ENCODE measurements at regions not wholly inside any gene's neighbourhood (a gene's known extent, or its start where the extent isn't known, plus 50 kb on each side); places are given as distances from the start of the nearest gene placed in this dataset.

DNA sequence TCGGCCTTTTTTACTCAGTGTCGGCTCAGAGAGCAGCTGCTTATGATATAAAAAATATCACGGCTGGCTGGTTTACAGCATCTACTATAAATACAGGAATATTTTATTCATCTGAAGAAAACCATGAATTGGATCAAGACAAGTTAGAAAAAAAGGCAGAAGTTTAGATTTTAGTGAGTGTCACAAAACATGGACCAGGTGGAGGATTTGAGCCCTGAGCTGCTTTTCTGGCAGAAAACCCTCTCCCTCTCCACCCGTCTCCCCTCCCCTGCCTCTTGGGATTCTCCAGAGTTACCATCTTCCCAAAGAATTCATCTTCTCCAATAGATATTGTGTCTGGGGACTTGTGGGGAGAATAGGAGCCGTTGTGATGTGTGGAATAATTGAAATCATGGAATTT, 142.8 kb upstream of the RAI2 start:
- TF ChIP-seq, protein P1, sequence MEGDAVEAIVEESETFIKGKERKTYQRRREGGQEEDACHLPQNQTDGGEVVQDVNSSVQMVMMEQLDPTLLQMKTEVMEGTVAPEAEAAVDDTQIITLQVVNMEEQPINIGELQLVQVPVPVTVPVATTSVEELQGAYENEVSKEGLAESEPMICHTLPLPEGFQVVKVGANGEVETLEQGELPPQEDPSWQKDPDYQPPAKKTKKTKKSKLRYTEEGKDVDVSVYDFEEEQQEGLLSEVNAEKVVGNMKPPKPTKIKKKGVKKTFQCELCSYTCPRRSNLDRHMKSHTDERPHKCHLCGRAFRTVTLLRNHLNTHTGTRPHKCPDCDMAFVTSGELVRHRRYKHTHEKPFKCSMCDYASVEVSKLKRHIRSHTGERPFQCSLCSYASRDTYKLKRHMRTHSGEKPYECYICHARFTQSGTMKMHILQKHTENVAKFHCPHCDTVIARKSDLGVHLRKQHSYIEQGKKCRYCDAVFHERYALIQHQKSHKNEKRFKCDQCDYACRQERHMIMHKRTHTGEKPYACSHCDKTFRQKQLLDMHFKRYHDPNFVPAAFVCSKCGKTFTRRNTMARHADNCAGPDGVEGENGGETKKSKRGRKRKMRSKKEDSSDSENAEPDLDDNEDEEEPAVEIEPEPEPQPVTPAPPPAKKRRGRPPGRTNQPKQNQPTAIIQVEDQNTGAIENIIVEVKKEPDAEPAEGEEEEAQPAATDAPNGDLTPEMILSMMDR (IDR thresholded peaks at IDR 0.05; ENCODE audit: insufficient read depth, low read length, poor library complexity, severe bottlenecking), result no peak
- no peak for TF ChIP-seq EZH2phosphoT487 (conservative IDR thresholded peaks at IDR 0.05; ENCODE audit: low read length)

Measured in SU-DHL-6 (cell line).